Endodermal cell (in vitro differentiated cells): ENCODE measurements at regions not wholly inside any gene's neighbourhood (a gene's known extent, or its start where the extent isn't known, plus 50 kb on each side); places are given as distances from the start of the nearest gene placed in this dataset.

Experiments used
- DNase-seq: peaks from one replicate; pipeline ENCODE4 v3.0.0-alpha.2; 2017
- H3K27ac ChIP-seq: 2 replicates; pipeline ENCODE4 v1.5.1; 2013; ENCODE audit warnings: mild to moderate bottlenecking, low read depth, low read length, moderate library complexity
- H3K27me3 ChIP-seq: 2 replicates; pipeline ENCODE4 v1.6.1; 2013; ENCODE audit warnings: mild to moderate bottlenecking, low read length, moderate library complexity; ENCODE audit not compliant: insufficient read depth, control insufficient read depth, poor library complexity, severe bottlenecking
- H3K36me3 ChIP-seq: 2 replicates; pipeline ENCODE4 v1.7.0; 2013; ENCODE audit warnings: mild to moderate bottlenecking, low read length, moderate library complexity; ENCODE audit not compliant: control insufficient read depth, insufficient read depth
- H3K4me1 ChIP-seq: one replicate; pipeline ENCODE4 v1.7.0; 2013; ENCODE audit warnings: low read length; ENCODE audit not compliant: control insufficient read depth, insufficient read depth
- H3K4me3 ChIP-seq: 2 replicates; pipeline ENCODE4 v1.5.1; 2013; ENCODE audit warnings: mild to moderate bottlenecking, low read length, moderate library complexity
- H3K9ac ChIP-seq: 2 replicates; pipeline ENCODE4 v1.6.1; 2013; ENCODE audit warnings: mild to moderate bottlenecking, low read length, moderate library complexity; ENCODE audit not compliant: poor library complexity, severe bottlenecking; ENCODE audit errors: extremely low read depth
- H3K9me3 ChIP-seq: 2 replicates; pipeline ENCODE4 v1.6.1; 2013; ENCODE audit warnings: mild to moderate bottlenecking, low read length, moderate library complexity; ENCODE audit not compliant: control insufficient read depth
- H3K27ac Mint-ChIP-seq: 2 replicates; pipeline ENCODE4 v1.8.0; 2020; ENCODE audit warnings: mixed read lengths
- H3K27me3 Mint-ChIP-seq: 2 replicates; pipeline ENCODE4 v1.8.0; 2021; ENCODE audit warnings: mild to moderate bottlenecking, mixed read lengths; ENCODE audit not compliant: insufficient read depth
- H3K36me3 Mint-ChIP-seq: 2 replicates; pipeline ENCODE4 v1.8.0; 2020; ENCODE audit warnings: low read depth, mixed read lengths
- H3K4me1 Mint-ChIP-seq: 2 replicates; pipeline ENCODE4 v1.8.0; 2020; ENCODE audit warnings: mixed read lengths
- H3K4me3 Mint-ChIP-seq: 2 replicates; pipeline ENCODE4 v1.8.0; 2020; ENCODE audit warnings: mild to moderate bottlenecking, moderate library complexity, mixed read lengths
- H3K9me3 Mint-ChIP-seq: 2 replicates; pipeline ENCODE4 v1.8.0; 2020; ENCODE audit warnings: mild to moderate bottlenecking, mixed read lengths
- CTCF ChIP-seq: fragments of 200-600 bp; sonication (generic); conservative IDR thresholded peaks from 2 replicates; pipeline ENCODE4 v1.5.0; 2021; ENCODE audit warnings: antibody characterized with exemption, mild to moderate bottlenecking
- WGBS, 2 experiments: methylation state at CpG; one replicate each; pipeline versions ENCODE4 v1.1.5 to v1.1.7; 2013; ENCODE audit warnings: missing lambda C conversion rate in 2 of 2, mixed read lengths in 1 of 2; ENCODE audit not compliant: insufficient coverage in 1 of 2, insufficient read length in 1 of 2; 5-methylcytosine and 5-hydroxymethylcytosine counted together

GRCh38 chr7:81638198-81638597, 131.6 kb downstream of the HGF start:
- WGBS, 2 experiments = 88 to 100% methylated on average over 1 to 5 of the region's 5 CpGs
- no peak for TF ChIP-seq CTCF
- no peak overlapping the region for H3K27ac ChIP-seq
- no peak overlapping the region for H3K4me3 Mint-ChIP-seq
- no peaks in the 10 kb centered on the region for H3K4me1 Mint-ChIP-seq
- H3K4me3 ChIP-seq = no peak overlapping the region
- H3K36me3 ChIP-seq = no peaks in the 10 kb centered on the region
- peaks cover 3% of the 10 kb centered on the region for H3K9me3 ChIP-seq
- H3K9ac ChIP-seq = no peak overlapping the region
- no peaks in the 10 kb centered on the region for H3K27me3 Mint-ChIP-seq
- H3K36me3 Mint-ChIP-seq = no peaks in the 10 kb centered on the region
- no peaks in the 10 kb centered on the region for H3K27me3 ChIP-seq
- H3K27ac Mint-ChIP-seq = no peak overlapping the region
- no peaks in the 10 kb centered on the region for H3K9me3 Mint-ChIP-seq
- no peak for DNase-seq
- no peaks in the 10 kb centered on the region for H3K4me1 ChIP-seq

- no peak overlapping the region for H3K4me3 Mint-ChIP-seq
- no peak overlapping the region for H3K27ac ChIP-seq
- H3K36me3 ChIP-seq = no peaks in the 10 kb centered on the region
- no peak for DNase-seq
- 94% methylated on average over 1 of the region's 1 CpG; no CpG with 5 or more reads in 1 of the 2 experiments for WGBS, 2 experiments
- H3K36me3 Mint-ChIP-seq = no peaks in the 10 kb centered on the region
- no peaks in the 10 kb centered on the region for H3K9me3 Mint-ChIP-seq
- H3K9me3 ChIP-seq = peaks cover 3% of the 10 kb centered on the region
- no peaks in the 10 kb centered on the region for H3K27me3 ChIP-seq
- TF ChIP-seq CTCF = no peak
- no peaks in the 10 kb centered on the region for H3K27me3 Mint-ChIP-seq
- no peak overlapping the region for H3K4me3 ChIP-seq
- no peaks in the 10 kb centered on the region for H3K4me1 Mint-ChIP-seq
- no peak overlapping the region for H3K9ac ChIP-seq
- H3K4me1 ChIP-seq = no peaks in the 10 kb centered on the region
- H3K27ac Mint-ChIP-seq = no peak overlapping the region
Observed at GRCh38 chr7:81637534-81637933, 132.3 kb downstream of the HGF start.

GRCh38 chr7:81632418-81632817, 137.4 kb downstream of the HGF start:
- no peaks in the 10 kb centered on the region for H3K4me1 Mint-ChIP-seq
- no peaks in the 10 kb centered on the region for H3K9me3 ChIP-seq
- no peaks in the 10 kb centered on the region for H3K27me3 Mint-ChIP-seq
- H3K27me3 ChIP-seq = no peaks in the 10 kb centered on the region
- H3K36me3 Mint-ChIP-seq = no peaks in the 10 kb centered on the region
- no peaks in the 10 kb centered on the region for H3K36me3 ChIP-seq
- no peak for TF ChIP-seq CTCF
- no peak overlapping the region for H3K27ac Mint-ChIP-seq
- no peaks in the 10 kb centered on the region for H3K9me3 Mint-ChIP-seq
- H3K4me3 ChIP-seq = no peak overlapping the region
- H3K27ac ChIP-seq = no peak overlapping the region
- no peak overlapping the region for H3K4me3 Mint-ChIP-seq
- DNase-seq = no peak
- H3K9ac ChIP-seq = no peak overlapping the region
- WGBS, 2 experiments = 80 to 85% methylated on average over 1 of the region's 1 CpG
- no peaks in the 10 kb centered on the region for H3K4me1 ChIP-seq
